Ecto neural progenitor cell (in vitro differentiated cells): ENCODE measurements at regions not wholly inside any gene's neighbourhood (a gene's known extent, or its start where the extent isn't known, plus 50 kb on each side); places are given as distances from the start of the nearest gene placed in this dataset.

ENCODE experiments used
- DNase-seq: peaks from one replicate; pipeline ENCODE4 v3.0.0-alpha.2; 2018; ENCODE audit warnings: low spot score

- DNase-seq: no peak
Measured at GRCh38 chr4:181416966-181417365, 826.2 kb upstream of the TENM3 start.

GRCh38 chr4:181418496-181418895, 824.7 kb upstream of the TENM3 start:
- DNase-seq: no peak

GRCh38 chr4:181420950-181421349, 822.3 kb upstream of the TENM3 start:
- no peak for DNase-seq

GRCh38 chr4:181424362-181425016, 818.7 kb upstream of the TENM3 start:
- DNase-seq: no peak

- no peak for DNase-seq
Measured at GRCh38 chr4:181427076-181427475, 816.1 kb upstream of the TENM3 start.

GRCh38 chr4:181431006-181431405, 812.2 kb upstream of the TENM3 start:
- no peak for DNase-seq

GRCh38 chr4:181431661-181432060, 811.5 kb upstream of the TENM3 start:
- DNase-seq: no peak

GRCh38 chr4:181432335-181432734, 810.9 kb upstream of the TENM3 start:
- peak; percentile 60 for DNase-seq

- no peak for DNase-seq
Measured at GRCh38 chr4:181437895-181438294, 805.3 kb upstream of the TENM3 start.

- DNase-seq: no peak
Measured at GRCh38 chr4:181438641-181439040, 804.6 kb upstream of the TENM3 start.

GRCh38 chr4:181443021-181443420, 800.2 kb upstream of the TENM3 start:
- no peak for DNase-seq

- DNase-seq: no peak
Measured at GRCh38 chr4:181465826-181466225, 777.4 kb upstream of the TENM3 start.

- no peak for DNase-seq
Measured at GRCh38 chr4:181468451-181468850, 774.8 kb upstream of the TENM3 start.

GRCh38 chr4:181470306-181470705, 772.9 kb upstream of the TENM3 start:
- no peak for DNase-seq

GRCh38 chr4:181475359-181475758, 767.8 kb upstream of the TENM3 start:
- DNase-seq: no peak

- no peak for DNase-seq
Measured at GRCh38 chr4:181475781-181476507, 767.3 kb upstream of the TENM3 start.

- no peak for DNase-seq
Measured at GRCh38 chr4:181476508-181476890, 766.7 kb upstream of the TENM3 start.

- DNase-seq: no peak
Measured at GRCh38 chr4:181477591-181477990, 765.6 kb upstream of the TENM3 start.

GRCh38 chr4:181478656-181479055, 764.5 kb upstream of the TENM3 start:
- DNase-seq: no peak

GRCh38 chr4:181479141-181479540, 764.1 kb upstream of the TENM3 start:
- no peak for DNase-seq

- DNase-seq: no peak
Measured at GRCh38 chr4:181484396-181484795, 758.8 kb upstream of the TENM3 start.

GRCh38 chr4:181488926-181489325, 754.3 kb upstream of the TENM3 start:
- no peak for DNase-seq

GRCh38 chr4:181498148-181498547, 745.1 kb upstream of the TENM3 start:
- no peak for DNase-seq

GRCh38 chr4:181502611-181503010, 740.6 kb upstream of the TENM3 start:
- no peak for DNase-seq
